ENCODE measurements at regions not wholly inside any gene's neighbourhood (a gene's known extent, or its start where the extent isn't known, plus 50 kb on each side); places are given as distances from the start of the nearest gene placed in this dataset.

GRCh38 chr17:12522743-12523183 lies 142.9 kb upstream of the MYOCD start:
- Mint-ChIP-seq H3K27ac (no peak overlapping the region), H3K36me3 (no peaks in the 10 kb centered on the region), H3K27me3 (peaks cover 0 to 10% of the 10 kb centered on the region in 2 donors), H3K4me3 (no peak overlapping the region), H3K9me3 (peaks cover 2 to 4% of the 10 kb centered on the region in 2 donors), H3K4me1 (no peaks in the 10 kb centered on the region)
- ATAC-seq (replicated peaks) (no peak), DNase-seq (no peak)

GRCh38 chr17:12523244-12523643 lies 142.4 kb upstream of the MYOCD start:
- DNase-seq (no peak), ATAC-seq (replicated peaks) (no peak)
- Mint-ChIP-seq H3K27ac (no peak overlapping the region), H3K4me3 (no peak overlapping the region), H3K27me3 (peaks cover 0 to 10% of the 10 kb centered on the region in 2 donors), H3K36me3 (no peaks in the 10 kb centered on the region), H3K9me3 (peaks cover 2 to 4% of the 10 kb centered on the region in 2 donors), H3K4me1 (no peaks in the 10 kb centered on the region)

GRCh38 chr17:12528036-12528435 lies 137.7 kb upstream of the MYOCD start:
- H3K9me3 Mint-ChIP-seq, result peaks cover 2 to 4% of the 10 kb centered on the region in 2 donors
- no peak for ATAC-seq (replicated peaks)
- peaks cover 0 to 1% of the 10 kb centered on the region in 2 donors for H3K27me3 Mint-ChIP-seq
- no peaks in the 10 kb centered on the region for H3K4me1 Mint-ChIP-seq
- no peaks in the 10 kb centered on the region for H3K36me3 Mint-ChIP-seq
- H3K27ac Mint-ChIP-seq, result no peak overlapping the region
- no peak for DNase-seq
- H3K4me3 Mint-ChIP-seq, result no peak overlapping the region

GRCh38 chr17:12530161-12530560 lies 135.5 kb upstream of the MYOCD start:
- DNase-seq, result no peak
- ATAC-seq (replicated peaks), result no peak
- Mint-ChIP-seq H3K27me3 (no peaks in the 10 kb centered on the region), H3K4me1 (no peaks in the 10 kb centered on the region), H3K4me3 (no peak overlapping the region), H3K36me3 (no peaks in the 10 kb centered on the region), H3K27ac (no peak overlapping the region), H3K9me3 (peaks cover 2 to 4% of the 10 kb centered on the region in 2 donors)

GRCh38 chr17:12536021-12536420 lies 129.7 kb upstream of the MYOCD start:
- Mint-ChIP-seq H3K36me3 (no peaks in the 10 kb centered on the region), H3K27me3 (no peaks in the 10 kb centered on the region), H3K9me3 (no peaks in the 10 kb centered on the region), H3K27ac (no peak overlapping the region), H3K4me1 (no peaks in the 10 kb centered on the region), H3K4me3 (no peak overlapping the region)
- DNase-seq, result no peak
- ATAC-seq (replicated peaks), result no peak

GRCh38 chr17:12536472-12536871 lies 129.2 kb upstream of the MYOCD start:
- Mint-ChIP-seq H3K4me3 (no peak overlapping the region), H3K36me3 (no peaks in the 10 kb centered on the region), H3K4me1 (no peaks in the 10 kb centered on the region), H3K9me3 (no peaks in the 10 kb centered on the region), H3K27me3 (no peaks in the 10 kb centered on the region), H3K27ac (no peak overlapping the region)
- ATAC-seq (replicated peaks) (no peak), DNase-seq (no peak)

- no peak overlapping the region for H3K27ac Mint-ChIP-seq
- no peaks in the 10 kb centered on the region for H3K9me3 Mint-ChIP-seq
- no peaks in the 10 kb centered on the region for H3K4me1 Mint-ChIP-seq
- ATAC-seq (replicated peaks) (no peak), DNase-seq (no peak)
- no peaks in the 10 kb centered on the region for H3K27me3 Mint-ChIP-seq
- H3K4me3 Mint-ChIP-seq, result no peak overlapping the region
- H3K36me3 Mint-ChIP-seq, result no peaks in the 10 kb centered on the region
Observed at GRCh38 chr17:12537436-12537835, 128.3 kb upstream of the MYOCD start.

- Mint-ChIP-seq H3K36me3 (no peaks in the 10 kb centered on the region), H3K9me3 (no peaks in the 10 kb centered on the region), H3K4me3 (no peak overlapping the region), H3K27me3 (no peaks in the 10 kb centered on the region), H3K27ac (no peak overlapping the region), H3K4me1 (no peaks in the 10 kb centered on the region)
- DNase-seq (no peak), ATAC-seq (replicated peaks) (no peak)
Observed at GRCh38 chr17:12538003-12538402, 127.7 kb upstream of the MYOCD start.

GRCh38 chr17:12545877-12546513 lies 119.7 kb upstream of the MYOCD start:
- no peaks in the 10 kb centered on the region for H3K4me1 Mint-ChIP-seq
- DNase-seq (peak; percentile 9), ATAC-seq (replicated peaks) (peak; percentile 77 to 85)

GRCh38 chr17:12546983-12547382 lies 118.7 kb upstream of the MYOCD start:
- H3K36me3 Mint-ChIP-seq, result no peaks in the 10 kb centered on the region
- peaks cover 0 to 4% of the 10 kb centered on the region in 2 donors for H3K27me3 Mint-ChIP-seq
- H3K4me3 Mint-ChIP-seq, result no peak overlapping the region
- ATAC-seq (replicated peaks) (no peak), DNase-seq (no peak)
- no peaks in the 10 kb centered on the region for H3K4me1 Mint-ChIP-seq
- no peak overlapping the region for H3K27ac Mint-ChIP-seq
- H3K9me3 Mint-ChIP-seq, result no peaks in the 10 kb centered on the region

More at GRCh38 chr17:12545877-12546513, 119.7 kb upstream of the MYOCD start:
- no peaks in the 10 kb centered on the region for H3K36me3 Mint-ChIP-seq
- H3K27me3 Mint-ChIP-seq, result peaks cover 0 to 4% of the 10 kb centered on the region in 2 donors
- H3K27ac Mint-ChIP-seq, result no peak overlapping the region
- H3K9me3 Mint-ChIP-seq, result no peaks in the 10 kb centered on the region
- H3K4me3 Mint-ChIP-seq, result no peak overlapping the region

GRCh38 chr17:12547831-12548230 lies 117.9 kb upstream of the MYOCD start:
- ATAC-seq (replicated peaks) (no peak), DNase-seq (no peak)
- H3K9me3 Mint-ChIP-seq, result no peaks in the 10 kb centered on the region
- H3K4me3 Mint-ChIP-seq, result no peak overlapping the region
- H3K36me3 Mint-ChIP-seq, result no peaks in the 10 kb centered on the region
- peaks cover 0 to 4% of the 10 kb centered on the region in 2 donors for H3K27me3 Mint-ChIP-seq
- no peak overlapping the region for H3K27ac Mint-ChIP-seq
- no peaks in the 10 kb centered on the region for H3K4me1 Mint-ChIP-seq

GRCh38 chr17:12548558-12548957 lies 117.1 kb upstream of the MYOCD start:
- Mint-ChIP-seq H3K4me1 (no peaks in the 10 kb centered on the region), H3K36me3 (no peaks in the 10 kb centered on the region), H3K4me3 (no peak overlapping the region), H3K27me3 (peaks cover 0 to 4% of the 10 kb centered on the region in 2 donors), H3K9me3 (no peaks in the 10 kb centered on the region), H3K27ac (no peak overlapping the region)
- ATAC-seq (replicated peaks) (no peak), DNase-seq (no peak)

- no peaks in the 10 kb centered on the region for H3K36me3 Mint-ChIP-seq
- no peaks in the 10 kb centered on the region for H3K4me1 Mint-ChIP-seq
- ATAC-seq (replicated peaks) (no peak), DNase-seq (no peak)
- H3K27me3 Mint-ChIP-seq, result peaks cover 0 to 4% of the 10 kb centered on the region in 2 donors
- H3K9me3 Mint-ChIP-seq, result no peaks in the 10 kb centered on the region
- H3K27ac Mint-ChIP-seq, result no peak overlapping the region
- H3K4me3 Mint-ChIP-seq, result no peak overlapping the region
Observed at GRCh38 chr17:12549499-12550041, 116.1 kb upstream of the MYOCD start.

- H3K27me3 Mint-ChIP-seq, result no peaks in the 10 kb centered on the region
- H3K4me1 Mint-ChIP-seq, result no peaks in the 10 kb centered on the region
- no peak overlapping the region for H3K4me3 Mint-ChIP-seq
- H3K36me3 Mint-ChIP-seq, result no peaks in the 10 kb centered on the region
- ATAC-seq (replicated peaks) (no peak), DNase-seq (no peak)
- H3K27ac Mint-ChIP-seq, result no peak overlapping the region
- H3K9me3 Mint-ChIP-seq, result no peaks in the 10 kb centered on the region
Observed at GRCh38 chr17:12553625-12554024, 112.1 kb upstream of the MYOCD start.

- H3K4me1 Mint-ChIP-seq, result no peaks in the 10 kb centered on the region
- H3K4me3 Mint-ChIP-seq, result no peak overlapping the region
- ATAC-seq (replicated peaks) (no peak), DNase-seq (no peak)
- H3K36me3 Mint-ChIP-seq, result no peaks in the 10 kb centered on the region
- H3K27ac Mint-ChIP-seq, result no peak overlapping the region
- H3K9me3 Mint-ChIP-seq, result no peaks in the 10 kb centered on the region
- H3K27me3 Mint-ChIP-seq, result no peaks in the 10 kb centered on the region
Observed at GRCh38 chr17:12554251-12554650, 111.4 kb upstream of the MYOCD start.
